Ovary (tissue), 3 donors: ENCODE measurements at regions not wholly inside any gene's neighbourhood (a gene's known extent, or its start where the extent isn't known, plus 50 kb on each side); places are given as distances from the start of the nearest gene placed in this dataset.

Experiments used
- EP300 ChIP-seq: sonication (generic); formaldehyde crosslinking; IDR thresholded peaks from one replicate; pipeline ENCODE4 v1.6.1; 2017; ENCODE audit warnings: antibody characterized with exemption
- POLR2A ChIP-seq: fragments of 450-650 bp; IDR thresholded peaks from one replicate; pipeline ENCODE4 v1.6.1; 2017; ENCODE audit warnings: antibody characterized with exemption, mild to moderate bottlenecking, moderate library complexity
- TF ChIP-seq, protein P1 (sequence below), 3 donors: fragments of 450-650 bp in 2 of 3; fragments of 200-600 bp in 1 of 3; IDR thresholded peaks; one replicate each; pipeline versions ENCODE4 v1.5.1 to v1.8.0; 2016 to 2022; ENCODE audit warnings: antibody characterized with exemption in 3 of 3, mild to moderate bottlenecking in 1 of 3
- donor health status: DM: no; HTN: no; CAD: no.

DNA sequence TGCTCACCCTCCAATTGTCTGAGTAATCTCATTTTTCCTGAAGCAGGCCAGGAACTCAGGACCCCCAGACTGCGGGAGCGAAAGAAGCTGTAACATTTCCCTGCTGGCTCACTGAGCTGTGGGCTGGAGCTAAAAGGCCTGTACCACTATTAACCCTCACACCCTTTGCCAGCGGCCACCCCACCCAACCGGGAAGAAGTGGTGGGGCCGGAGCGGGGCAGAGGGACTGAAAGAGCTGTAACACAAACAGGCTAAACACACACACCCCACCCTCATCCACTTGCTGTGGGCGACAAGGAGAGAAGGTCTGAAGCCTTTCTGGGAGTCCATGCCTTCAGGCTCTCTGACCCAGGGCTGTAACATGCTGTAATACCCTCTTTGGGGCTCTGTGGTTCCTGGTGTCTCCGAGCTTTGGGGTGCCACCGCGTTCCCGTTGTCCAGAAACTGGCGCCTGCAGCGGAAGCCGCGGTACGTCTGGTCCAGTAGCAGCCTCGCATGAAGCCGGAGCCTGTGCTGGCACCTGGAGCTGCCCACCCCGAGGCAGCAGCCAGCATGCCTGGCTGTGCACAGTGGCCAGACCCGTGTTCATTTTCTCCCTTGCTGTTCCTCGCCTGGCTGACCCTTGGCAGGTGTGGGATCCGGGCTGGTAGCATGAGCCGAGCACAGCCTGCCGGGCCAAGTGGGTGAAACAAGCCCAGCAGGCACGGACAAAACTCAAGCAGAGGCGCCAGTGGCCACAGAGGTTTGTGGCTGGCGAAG, 345.5 kb upstream of the MGAT4C start:
- TF ChIP-seq, protein P1, sequence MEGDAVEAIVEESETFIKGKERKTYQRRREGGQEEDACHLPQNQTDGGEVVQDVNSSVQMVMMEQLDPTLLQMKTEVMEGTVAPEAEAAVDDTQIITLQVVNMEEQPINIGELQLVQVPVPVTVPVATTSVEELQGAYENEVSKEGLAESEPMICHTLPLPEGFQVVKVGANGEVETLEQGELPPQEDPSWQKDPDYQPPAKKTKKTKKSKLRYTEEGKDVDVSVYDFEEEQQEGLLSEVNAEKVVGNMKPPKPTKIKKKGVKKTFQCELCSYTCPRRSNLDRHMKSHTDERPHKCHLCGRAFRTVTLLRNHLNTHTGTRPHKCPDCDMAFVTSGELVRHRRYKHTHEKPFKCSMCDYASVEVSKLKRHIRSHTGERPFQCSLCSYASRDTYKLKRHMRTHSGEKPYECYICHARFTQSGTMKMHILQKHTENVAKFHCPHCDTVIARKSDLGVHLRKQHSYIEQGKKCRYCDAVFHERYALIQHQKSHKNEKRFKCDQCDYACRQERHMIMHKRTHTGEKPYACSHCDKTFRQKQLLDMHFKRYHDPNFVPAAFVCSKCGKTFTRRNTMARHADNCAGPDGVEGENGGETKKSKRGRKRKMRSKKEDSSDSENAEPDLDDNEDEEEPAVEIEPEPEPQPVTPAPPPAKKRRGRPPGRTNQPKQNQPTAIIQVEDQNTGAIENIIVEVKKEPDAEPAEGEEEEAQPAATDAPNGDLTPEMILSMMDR (IDR thresholded peaks at IDR 0.05) = no peak
- TF ChIP-seq POLR2A (no peak), EP300 (no peak)
